GM21515 (cell line): ENCODE measurements at regions not wholly inside any gene's neighbourhood (a gene's known extent, or its start where the extent isn't known, plus 50 kb on each side); places are given as distances from the start of the nearest gene placed in this dataset.

Experiments
- ATAC-seq: cut with Tn5 transposase; IDR thresholded peaks from one replicate; pipeline ENCODE4 v1.9.1; 2021; ENCODE audit not compliant: unreplicated experiment

GRCh38 chr3:177753451-177754155, 556.3 kb upstream of the TBL1XR1 start:
- no peak for ATAC-seq

- ATAC-seq, result no peak
Observed at GRCh38 chr3:177754508-177754921, 557.2 kb upstream of the TBL1XR1 start.

- no peak for ATAC-seq
Observed at GRCh38 chr3:177758126-177758525, 560.8 kb upstream of the TBL1XR1 start.

- ATAC-seq, result no peak
Observed at GRCh38 chr3:177760803-177761202, 563.5 kb upstream of the TBL1XR1 start.

GRCh38 chr3:177764377-177764912, 567.2 kb upstream of the TBL1XR1 start:
- no peak for ATAC-seq

- no peak for ATAC-seq
Observed at GRCh38 chr3:177764933-177765332, 567.7 kb upstream of the TBL1XR1 start.

- ATAC-seq, result no peak
Observed at GRCh38 chr3:177770383-177771230, 573.3 kb upstream of the TBL1XR1 start.

- ATAC-seq, result no peak
Observed at GRCh38 chr3:177771780-177772179, 574.5 kb upstream of the TBL1XR1 start.

- ATAC-seq, result no peak
Observed at GRCh38 chr3:177772908-177773557, 575.8 kb upstream of the TBL1XR1 start.

GRCh38 chr3:177773717-177774116, 576.4 kb upstream of the TBL1XR1 start:
- no peak for ATAC-seq

GRCh38 chr3:177776661-177777101, 579.4 kb upstream of the TBL1XR1 start:
- no peak for ATAC-seq

- peak; percentile 91 for ATAC-seq
Observed at GRCh38 chr3:177777699-177778098, 580.4 kb upstream of the TBL1XR1 start.

GRCh38 chr3:177778633-177779032, 581.4 kb upstream of the TBL1XR1 start:
- no peak for ATAC-seq

- ATAC-seq, result no peak
Observed at GRCh38 chr3:177781686-177782161, 584.4 kb upstream of the TBL1XR1 start.

GRCh38 chr3:177783338-177783737, 586.1 kb upstream of the TBL1XR1 start:
- no peak for ATAC-seq

- ATAC-seq, result no peak
Observed at GRCh38 chr3:177783767-177784166, 586.5 kb upstream of the TBL1XR1 start.

GRCh38 chr3:177787279-177788041, 590.2 kb upstream of the TBL1XR1 start:
- ATAC-seq, result no peak

GRCh38 chr3:177789500-177789899, 592.2 kb upstream of the TBL1XR1 start:
- no peak for ATAC-seq

- no peak for ATAC-seq
Observed at GRCh38 chr3:177792311-177793030, 595.2 kb upstream of the TBL1XR1 start.

- no peak for ATAC-seq
Observed at GRCh38 chr3:177793451-177793850, 596.2 kb upstream of the TBL1XR1 start.
